ENCODE measurements at regions not wholly inside any gene's neighbourhood (a gene's known extent, or its start where the extent isn't known, plus 50 kb on each side); places are given as distances from the start of the nearest gene placed in this dataset.

DNA sequence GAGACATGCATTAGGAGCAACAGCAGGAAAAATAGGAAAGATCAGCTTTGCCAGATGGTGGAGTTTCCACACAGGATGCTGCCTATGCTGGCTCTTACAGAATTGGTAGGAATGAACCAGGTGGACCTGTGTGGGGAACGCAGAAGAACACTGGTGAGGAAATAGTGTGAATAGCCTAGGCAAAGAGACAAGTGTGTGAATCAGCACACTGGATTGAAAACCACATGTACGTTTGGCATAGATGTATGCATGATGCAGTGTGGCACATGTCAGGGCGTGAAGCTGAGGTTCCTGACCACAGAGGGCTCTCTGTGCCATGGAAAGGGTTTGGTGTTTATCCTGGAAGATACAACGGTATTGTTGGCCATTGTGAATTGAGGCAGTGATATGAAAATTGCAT is 156.5 kb upstream of the SLC10A2 start:
- H3K4me2 ChIP-seq (ENCODE audit: low read length) = no peak overlapping the region

DNA sequence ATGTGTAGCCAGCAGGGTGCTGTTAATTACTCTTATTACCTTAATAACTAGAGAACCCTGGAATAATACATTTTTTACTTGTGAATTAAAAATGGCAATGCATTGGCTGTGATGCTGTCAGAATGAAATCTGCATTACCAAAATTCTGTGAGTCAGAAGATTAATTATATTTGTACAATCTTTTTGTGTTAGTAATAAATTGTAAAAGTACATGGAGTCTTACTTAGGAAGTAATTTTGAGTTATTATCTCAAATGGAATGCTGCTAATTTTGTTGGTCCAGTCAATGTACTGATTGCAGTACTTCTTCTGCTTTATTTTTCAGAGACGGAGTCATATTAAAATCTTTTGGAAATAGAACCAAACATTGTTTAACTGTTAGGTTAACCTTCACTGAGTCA is 152.0 kb upstream of the SLC10A2 start:
- no peaks in the 10 kb centered on the region for H3K9me2 ChIP-seq (ENCODE audit: insufficient read depth)
- TF ChIP-seq POLR2A (IDR thresholded peaks at IDR 0.05; ENCODE audit: borderline replicate concordance, extremely low read depth, insufficient read depth, insufficient read length) = no peak
- TF ChIP-seq ZBTB33 (IDR thresholded peaks at IDR 0.05; ENCODE audit: extremely low read depth, insufficient replicate concordance, low read length) = no peak
- no peak for TF ChIP-seq YY1 (IDR thresholded peaks at IDR 0.05; ENCODE audit: extremely low read depth, insufficient replicate concordance, low read depth, low read length)
- H3K4me2 ChIP-seq (ENCODE audit: low read length) = no peak overlapping the region
- no peaks in the 10 kb centered on the region for H3K79me2 ChIP-seq (ENCODE audit: insufficient read depth, low read length)
- intact Hi-C loops (cut with micrococcal nuclease) = no loop called here
- no peak overlapping the region for H3K27ac ChIP-seq (ENCODE audit: low read depth, low read length)
- ChIA-PET POLR2A (no interaction called here), CTCF (no interaction called here), RAD21 (ENCODE audit: low non-redundant PET in 1 of 2, low total read pairs in 2 of 2, uncharacterized antibody in 2 of 2, unreplicated experiment in 2 of 2) (no interaction called here)
- no peak overlapping the region for H3K4me3 ChIP-seq (replicated peaks in 1 of 2; ENCODE audit: low read depth in 1 of 2, low read length in 2 of 2)
- DNase-seq (ENCODE audit: low read depth, low spot score) (no peak), ATAC-seq (no peak)
- H2AFZ ChIP-seq (ENCODE audit: low read depth, low read length, poor library complexity, severe bottlenecking) = no peak overlapping the region
- H3K9ac ChIP-seq (ENCODE audit: low read length) = no peak overlapping the region
- H3K9me3 ChIP-seq (ENCODE audit: control insufficient read depth in 1 of 2, insufficient read depth in 1 of 2, low read depth in 1 of 2, low read length in 2 of 2) = no peaks in the 10 kb centered on the region
- no peaks in the 10 kb centered on the region for H3K27me3 ChIP-seq (ENCODE audit: insufficient read depth, low read length)
- H3K36me3 ChIP-seq (ENCODE audit: control insufficient read depth in 1 of 2, insufficient read depth in 2 of 2, low read length in 2 of 2) = no peaks in the 10 kb centered on the region
- no peaks in the 10 kb centered on the region for H3K4me1 ChIP-seq (ENCODE audit: control insufficient read depth in 1 of 2, insufficient read depth in 2 of 2, low read length in 2 of 2)
- no peaks in the 10 kb centered on the region for H4K20me1 ChIP-seq (ENCODE audit: insufficient read depth)
- BruUV-seq (replicated peaks) = no TSS peak

More for the DNA sequence above, 156.5 kb upstream of the SLC10A2 start:
- Histone ChIP-seq H3K27ac (ENCODE audit: low read depth, low read length) (no peak overlapping the region), H3K9me3 (ENCODE audit: control insufficient read depth in 1 of 2, insufficient read depth in 1 of 2, low read depth in 1 of 2, low read length in 2 of 2) (no peaks in the 10 kb centered on the region), H3K27me3 (ENCODE audit: insufficient read depth, low read length) (no peaks in the 10 kb centered on the region), H3K9ac (ENCODE audit: low read length) (no peak overlapping the region), H3K4me3 (replicated peaks in 1 of 2; ENCODE audit: low read depth in 1 of 2, low read length in 2 of 2) (no peak overlapping the region), H2AFZ (ENCODE audit: low read depth, low read length, poor library complexity, severe bottlenecking) (no peak overlapping the region), H3K4me1 (ENCODE audit: control insufficient read depth in 1 of 2, insufficient read depth in 2 of 2, low read length in 2 of 2) (no peaks in the 10 kb centered on the region), H3K79me2 (ENCODE audit: insufficient read depth, low read length) (no peaks in the 10 kb centered on the region), H3K36me3 (ENCODE audit: control insufficient read depth in 1 of 2, insufficient read depth in 2 of 2, low read length in 2 of 2) (no peaks in the 10 kb centered on the region), H4K20me1 (ENCODE audit: insufficient read depth) (no peaks in the 10 kb centered on the region), H3K9me2 (ENCODE audit: insufficient read depth) (no peaks in the 10 kb centered on the region)
- no TSS peak for BruUV-seq (replicated peaks)
- intact Hi-C loops (cut with micrococcal nuclease) = no loop called here
- ChIA-PET RAD21 (ENCODE audit: low non-redundant PET in 1 of 2, low total read pairs in 2 of 2, uncharacterized antibody in 2 of 2, unreplicated experiment in 2 of 2) (no interaction called here), POLR2A (no interaction called here), CTCF (no interaction called here)
- DNase-seq (ENCODE audit: low read depth, low spot score) = no peak
- ATAC-seq = no peak
- TF ChIP-seq CEBPB (IDR thresholded peaks at IDR 0.05; ENCODE audit: low read depth) (no peak), EZH2 (IDR thresholded peaks at IDR 0.05) (no peak), POLR2A (IDR thresholded peaks at IDR 0.05; ENCODE audit: borderline replicate concordance, extremely low read depth, insufficient read depth, insufficient read length) (no peak)
- TF ChIP-seq, protein P1, sequence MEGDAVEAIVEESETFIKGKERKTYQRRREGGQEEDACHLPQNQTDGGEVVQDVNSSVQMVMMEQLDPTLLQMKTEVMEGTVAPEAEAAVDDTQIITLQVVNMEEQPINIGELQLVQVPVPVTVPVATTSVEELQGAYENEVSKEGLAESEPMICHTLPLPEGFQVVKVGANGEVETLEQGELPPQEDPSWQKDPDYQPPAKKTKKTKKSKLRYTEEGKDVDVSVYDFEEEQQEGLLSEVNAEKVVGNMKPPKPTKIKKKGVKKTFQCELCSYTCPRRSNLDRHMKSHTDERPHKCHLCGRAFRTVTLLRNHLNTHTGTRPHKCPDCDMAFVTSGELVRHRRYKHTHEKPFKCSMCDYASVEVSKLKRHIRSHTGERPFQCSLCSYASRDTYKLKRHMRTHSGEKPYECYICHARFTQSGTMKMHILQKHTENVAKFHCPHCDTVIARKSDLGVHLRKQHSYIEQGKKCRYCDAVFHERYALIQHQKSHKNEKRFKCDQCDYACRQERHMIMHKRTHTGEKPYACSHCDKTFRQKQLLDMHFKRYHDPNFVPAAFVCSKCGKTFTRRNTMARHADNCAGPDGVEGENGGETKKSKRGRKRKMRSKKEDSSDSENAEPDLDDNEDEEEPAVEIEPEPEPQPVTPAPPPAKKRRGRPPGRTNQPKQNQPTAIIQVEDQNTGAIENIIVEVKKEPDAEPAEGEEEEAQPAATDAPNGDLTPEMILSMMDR (IDR thresholded peaks at IDR 0.05 in 2 of 3, conservative IDR thresholded peaks at IDR 0.05 in 1 of 3; ENCODE audit: borderline replicate concordance in 1 of 3, insufficient read depth in 1 of 3, low read depth in 2 of 3, low read length in 2 of 3) = no peak

All from HCT116 (cell line).